Large intestine (tissue), 3 donors: ENCODE measurements at regions not wholly inside any gene's neighbourhood (a gene's known extent, or its start where the extent isn't known, plus 50 kb on each side); places are given as distances from the start of the nearest gene placed in this dataset.

Experiments
- DNase-seq, 2 donors: peaks; one replicate each; pipeline versions ENCODE4 v3.0.0 to v3.0.0-alpha.2; 2013
- H3K27ac ChIP-seq: one replicate; pipeline ENCODE4 v1.5.1; 2013; ENCODE audit warnings: low read length
- H3K27me3 ChIP-seq: 2 replicates; pipeline ENCODE4 v1.6.1; 2013; ENCODE audit warnings: low read length; ENCODE audit not compliant: control insufficient read depth, insufficient read depth
- H3K36me3 ChIP-seq: 2 replicates; pipeline ENCODE4 v1.6.1; 2013; ENCODE audit warnings: low read length; ENCODE audit not compliant: control insufficient read depth, insufficient read depth
- H3K4me1 ChIP-seq: one replicate; pipeline ENCODE4 v1.6.1; 2013; ENCODE audit warnings: low read length; ENCODE audit not compliant: control insufficient read depth, insufficient read depth
- H3K4me3 ChIP-seq: one replicate; pipeline ENCODE4 v1.5.1; 2013; ENCODE audit warnings: low read length
- H3K9me3 ChIP-seq: one replicate; pipeline ENCODE4 v1.6.1; 2013; ENCODE audit warnings: mild to moderate bottlenecking, low read depth, low read length, moderate library complexity; ENCODE audit not compliant: control insufficient read depth
- WGBS: methylation state at CpG from one replicate; pipeline ENCODE4 v1.1.5; 2013; ENCODE audit warnings: low lambda C conversion rate; ENCODE audit not compliant: insufficient coverage; 5-methylcytosine and 5-hydroxymethylcytosine counted together

DNA sequence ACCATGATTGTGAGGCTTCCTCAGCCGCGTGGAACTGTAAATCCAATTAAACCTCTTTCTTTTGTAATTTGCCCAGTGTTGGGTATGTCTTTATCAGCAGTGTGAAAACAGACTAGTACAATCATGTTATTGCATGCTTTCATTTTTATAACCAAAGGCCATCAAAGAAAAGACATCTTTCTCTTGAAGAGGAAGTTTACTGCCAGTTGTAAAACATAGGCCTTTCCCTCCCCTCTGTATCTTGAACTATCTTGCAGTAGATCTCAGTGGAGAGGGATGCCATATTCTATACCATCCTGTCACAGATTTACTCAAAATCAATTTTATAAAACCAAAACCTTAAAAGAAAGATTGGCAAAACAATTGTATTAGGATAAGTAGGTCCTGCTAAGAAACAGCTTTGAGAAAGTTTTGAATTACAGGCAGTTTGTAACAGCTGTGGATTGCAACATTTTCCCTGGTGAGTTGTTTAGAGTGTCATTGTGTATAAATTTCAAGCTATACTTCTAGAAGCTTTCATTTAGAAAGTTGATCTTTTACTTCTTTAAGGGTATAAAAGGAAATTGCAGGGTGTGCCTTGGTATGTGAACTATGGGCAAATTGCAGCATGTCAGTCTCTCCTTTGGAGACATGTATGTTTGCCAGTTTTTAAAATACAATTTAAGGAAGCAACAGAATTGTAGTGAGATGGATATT is 128.0 kb downstream of the ATP23 start:
- no CpG with 5 or more reads among the region's 2 CpGs for WGBS
- H3K27me3 ChIP-seq: no peaks in the 10 kb centered on the region
- H3K4me1 ChIP-seq: no peaks in the 10 kb centered on the region
- no peak for DNase-seq
- no peak overlapping the region for H3K27ac ChIP-seq
- no peaks in the 10 kb centered on the region for H3K36me3 ChIP-seq
- H3K9me3 ChIP-seq: peaks cover 3% of the 10 kb centered on the region
- H3K4me3 ChIP-seq: no peak overlapping the region

DNA sequence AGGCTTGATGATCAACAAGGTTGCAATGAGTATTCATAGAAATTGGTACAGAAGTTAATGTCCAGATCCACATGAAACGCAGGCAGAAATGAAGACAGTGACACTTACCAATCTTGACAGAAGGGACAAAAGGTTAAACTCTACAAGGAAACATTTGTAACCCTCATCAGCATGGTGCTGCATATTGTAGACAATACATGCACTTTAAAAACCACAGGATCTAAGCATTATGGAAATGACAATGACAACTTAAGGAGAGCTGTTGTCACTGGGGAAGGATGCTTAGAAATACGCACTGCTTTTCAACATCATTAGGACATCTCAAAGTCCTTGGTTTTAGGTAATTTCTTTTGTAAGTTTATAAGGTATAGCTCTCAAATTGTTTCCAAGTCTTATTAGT is 130.6 kb downstream of the ATP23 start:
- Histone ChIP-seq H3K4me3 (no peak overlapping the region), H3K9me3 (peaks cover 3% of the 10 kb centered on the region), H3K27me3 (no peaks in the 10 kb centered on the region), H3K36me3 (no peaks in the 10 kb centered on the region), H3K4me1 (no peaks in the 10 kb centered on the region), H3K27ac (no peak overlapping the region)
- no CpG with 5 or more reads among the region's 2 CpGs for WGBS
- DNase-seq: no peak

DNA sequence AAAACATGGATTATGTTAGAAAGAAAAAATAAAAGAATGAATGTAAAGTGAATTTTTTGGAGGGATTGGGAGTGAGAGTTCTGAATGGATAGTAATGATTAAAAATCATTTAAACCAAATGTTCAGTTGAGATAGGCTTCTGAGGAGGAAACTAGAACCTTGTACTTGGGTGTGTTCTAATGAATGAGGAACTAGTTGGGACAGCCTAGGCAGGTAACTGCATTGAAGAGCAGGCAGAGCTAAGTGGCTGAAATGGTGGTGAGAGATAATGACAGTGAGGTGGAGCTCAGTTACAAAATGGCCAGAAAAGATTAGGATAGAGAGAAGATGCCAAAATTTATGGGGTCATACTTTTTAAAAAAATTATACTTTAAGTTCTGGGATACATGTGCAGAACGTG is 132.9 kb downstream of the ATP23 start:
- Histone ChIP-seq H3K4me3 (no peak overlapping the region), H3K27me3 (no peaks in the 10 kb centered on the region), H3K36me3 (no peaks in the 10 kb centered on the region), H3K4me1 (no peaks in the 10 kb centered on the region), H3K27ac (no peak overlapping the region), H3K9me3 (no peaks in the 10 kb centered on the region)
- DNase-seq: no peak
- WGBS: no CpG with 5 or more reads among the region's 1 CpG

DNA sequence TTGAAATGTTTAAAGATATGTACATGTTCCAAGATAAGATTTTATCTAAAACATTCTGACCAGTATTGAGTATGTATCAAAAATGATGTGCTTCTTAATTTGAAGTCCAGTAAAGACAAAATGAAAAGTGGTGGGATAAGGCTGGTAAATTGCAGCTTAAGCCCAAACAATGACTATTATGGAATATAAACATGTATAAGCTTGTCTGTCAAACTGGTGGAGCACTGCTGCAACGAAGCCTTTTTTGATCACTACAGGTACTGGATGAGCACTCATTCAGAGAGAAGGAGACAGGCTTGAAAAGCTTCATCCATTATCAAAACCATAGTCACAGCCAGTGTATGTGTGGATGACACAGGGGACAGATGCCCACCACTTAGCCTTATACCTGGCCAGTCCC is 138.4 kb downstream of the ATP23 start:
- no peak overlapping the region for H3K27ac ChIP-seq
- no peaks in the 10 kb centered on the region for H3K27me3 ChIP-seq
- H3K4me1 ChIP-seq: no peaks in the 10 kb centered on the region
- H3K9me3 ChIP-seq: no peaks in the 10 kb centered on the region
- no peaks in the 10 kb centered on the region for H3K36me3 ChIP-seq
- WGBS: no CpG with 5 or more reads among the region's 1 CpG
- DNase-seq: no peak
- no peak overlapping the region for H3K4me3 ChIP-seq

DNA sequence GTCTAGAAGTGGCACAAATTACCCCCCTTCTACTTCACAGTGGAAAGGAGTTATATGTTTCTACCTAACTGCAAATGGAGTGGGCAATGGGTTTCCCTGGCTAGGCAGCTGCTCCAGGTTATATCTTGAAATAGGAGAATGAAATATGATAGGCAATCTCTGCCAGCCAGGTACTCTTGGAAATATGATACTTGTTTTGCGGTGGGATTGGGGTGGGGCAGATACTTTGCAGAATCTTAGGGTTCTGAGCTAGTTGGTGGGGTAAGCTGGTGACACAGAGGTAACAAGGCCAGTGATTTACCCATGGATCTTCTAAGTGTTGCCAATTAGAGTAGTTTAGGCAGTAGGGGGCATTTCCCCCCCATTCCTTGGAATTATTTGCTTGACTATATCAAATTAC is 140.1 kb downstream of the ATP23 start:
- WGBS: no CpG with 5 or more reads among the region's 1 CpG
- Histone ChIP-seq H3K27ac (no peak overlapping the region), H3K9me3 (no peaks in the 10 kb centered on the region), H3K4me1 (no peaks in the 10 kb centered on the region), H3K36me3 (no peaks in the 10 kb centered on the region), H3K4me3 (no peak overlapping the region), H3K27me3 (no peaks in the 10 kb centered on the region)
- DNase-seq: no peak

DNA sequence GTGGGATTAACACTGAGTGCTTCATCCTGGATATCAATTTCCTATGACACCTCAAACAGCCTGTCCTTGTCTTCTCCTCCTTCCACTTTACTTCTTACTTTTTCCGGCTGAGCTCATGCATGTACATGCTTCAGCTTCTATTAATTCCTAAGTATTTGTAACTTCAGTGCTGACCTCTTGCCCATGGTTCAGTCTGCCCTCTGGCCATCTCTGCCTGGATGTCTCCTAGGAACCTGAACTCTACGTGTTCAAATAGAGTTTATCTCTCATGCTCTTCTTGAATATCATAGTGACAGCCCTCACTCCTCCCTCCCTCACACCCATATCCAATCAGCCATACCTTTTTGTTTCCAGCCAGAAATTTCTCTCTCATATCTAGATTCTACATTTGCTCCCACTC is 141.6 kb downstream of the ATP23 start:
- peaks cover under 1% of the 10 kb centered on the region for H3K27me3 ChIP-seq

DNA sequence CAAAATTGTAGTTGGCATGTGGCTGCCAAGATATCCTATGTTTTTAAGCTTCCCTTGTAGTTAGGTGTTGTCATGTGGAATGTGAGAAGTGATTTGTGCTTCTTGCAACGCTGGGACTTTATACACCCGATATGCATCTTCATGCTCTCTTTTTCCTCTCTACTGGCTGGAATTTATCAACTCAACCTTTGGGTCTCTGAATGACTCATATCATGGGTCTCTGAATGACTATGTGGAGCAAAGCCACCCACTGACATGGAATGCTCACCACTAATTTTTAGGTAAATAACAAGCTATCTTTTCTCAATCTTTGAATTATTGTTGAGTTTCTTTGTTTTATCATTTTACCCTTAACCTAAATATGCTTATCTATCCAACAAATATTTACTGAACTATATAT is 144.6 kb downstream of the ATP23 start:
- no peaks in the 10 kb centered on the region for H3K9me3 ChIP-seq
- no peaks in the 10 kb centered on the region for H3K36me3 ChIP-seq
- H3K27ac ChIP-seq: no peak overlapping the region
- H3K27me3 ChIP-seq: peaks cover 8% of the 10 kb centered on the region
- no peak for DNase-seq
- WGBS: no CpG with 5 or more reads among the region's 2 CpGs
- H3K4me3 ChIP-seq: no peak overlapping the region
- no peaks in the 10 kb centered on the region for H3K4me1 ChIP-seq

More for the DNA sequence above, 141.6 kb downstream of the ATP23 start:
- DNase-seq: no peak
- WGBS: 100% methylated on average over 1 of the region's 2 CpGs
- Histone ChIP-seq H3K9me3 (no peaks in the 10 kb centered on the region), H3K4me1 (no peaks in the 10 kb centered on the region), H3K36me3 (no peaks in the 10 kb centered on the region), H3K4me3 (no peak overlapping the region), H3K27ac (no peak overlapping the region)

DNA sequence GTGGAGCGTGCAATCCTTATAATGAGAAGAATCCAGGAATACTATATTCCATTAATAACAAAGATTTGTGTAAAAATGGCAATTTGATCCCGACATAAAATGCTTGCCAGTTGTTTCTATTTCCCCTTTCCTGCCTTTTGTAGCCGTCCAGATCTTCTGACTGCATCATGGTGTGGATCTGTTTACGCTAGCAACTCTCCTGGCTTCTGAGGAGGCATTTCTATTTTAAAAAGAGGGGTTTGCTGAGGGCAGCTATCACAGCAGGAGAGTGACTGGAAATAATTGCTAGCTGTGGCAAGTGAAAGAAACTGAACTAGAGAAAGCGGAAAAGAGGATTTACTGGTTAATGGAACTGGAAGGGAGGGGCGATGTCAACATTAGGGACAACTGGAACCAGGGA is 145.6 kb downstream of the ATP23 start:
- H3K4me1 ChIP-seq: no peaks in the 10 kb centered on the region
- H3K36me3 ChIP-seq: no peaks in the 10 kb centered on the region
- no peak overlapping the region for H3K4me3 ChIP-seq
- H3K27ac ChIP-seq: no peak overlapping the region
- H3K9me3 ChIP-seq: no peaks in the 10 kb centered on the region
- H3K27me3 ChIP-seq: peaks cover 8% of the 10 kb centered on the region
- DNase-seq: no peak
- 100% methylated on average over 1 of the region's 6 CpGs for WGBS

DNA sequence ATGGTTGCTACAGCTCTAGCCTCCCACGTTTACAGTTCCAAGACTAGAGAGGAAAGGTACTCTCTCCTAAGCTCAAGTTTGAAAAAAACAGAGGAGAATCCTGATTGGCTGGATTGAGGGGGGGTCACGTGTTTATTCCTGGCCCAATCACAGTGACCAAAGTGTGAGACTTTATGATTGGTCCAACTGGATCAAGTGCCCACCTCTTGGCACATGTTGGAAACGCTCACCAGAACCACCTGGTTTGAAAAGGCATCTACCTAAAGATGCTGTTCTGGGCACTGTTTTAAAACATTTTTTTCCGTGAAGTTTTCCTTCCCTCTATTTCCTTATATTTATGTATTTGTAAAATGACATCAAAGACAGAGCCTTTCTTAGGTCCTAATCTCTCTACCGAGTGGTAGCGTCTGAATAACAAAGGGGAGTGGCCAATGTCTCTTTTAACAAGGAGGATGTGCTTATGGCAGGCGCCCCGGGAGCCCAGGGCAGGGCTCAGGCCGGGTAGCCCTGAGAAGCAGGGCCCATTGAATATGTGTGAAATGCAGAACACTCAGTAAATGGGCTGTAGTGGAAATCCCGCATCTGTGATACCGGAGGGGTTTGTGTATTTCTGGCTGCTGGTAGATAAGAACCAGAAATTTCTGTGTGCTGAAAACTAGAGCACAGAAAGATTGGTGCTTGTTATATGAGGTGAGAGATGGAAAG is 146.2 kb downstream of the ATP23 start:
- H3K4me3 ChIP-seq: no peak overlapping the region
- H3K9me3 ChIP-seq: no peaks in the 10 kb centered on the region
- H3K27me3 ChIP-seq: peaks cover 8% of the 10 kb centered on the region
- H3K4me1 ChIP-seq: no peaks in the 10 kb centered on the region
- 100% methylated on average over 1 of the region's 11 CpGs for WGBS
- DNase-seq: no peak
- H3K36me3 ChIP-seq: no peaks in the 10 kb centered on the region
- H3K27ac ChIP-seq: no peak overlapping the region

DNA sequence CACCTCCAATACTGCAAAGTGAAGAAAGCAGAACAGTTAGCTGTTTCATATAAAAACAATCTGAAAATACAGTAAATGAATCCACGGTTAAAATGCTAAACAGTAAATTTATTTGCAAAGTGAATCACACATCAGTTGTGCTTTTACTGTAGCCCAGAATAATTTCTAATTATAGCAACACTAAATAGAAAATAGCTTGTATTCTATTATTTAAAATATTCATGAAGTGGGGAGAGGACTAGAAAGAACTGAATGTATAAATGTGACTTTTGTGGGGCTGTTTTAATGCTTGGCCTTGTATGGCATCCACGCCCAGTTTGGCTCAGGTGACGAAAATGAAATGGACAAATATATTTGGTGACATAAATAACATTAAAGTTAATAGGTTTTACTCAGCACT is 148.2 kb downstream of the ATP23 start:
- no peak for DNase-seq
- Histone ChIP-seq H3K9me3 (no peaks in the 10 kb centered on the region), H3K4me3 (no peak overlapping the region), H3K27me3 (peaks cover 8% of the 10 kb centered on the region), H3K27ac (no peak overlapping the region), H3K4me1 (no peaks in the 10 kb centered on the region), H3K36me3 (no peaks in the 10 kb centered on the region)
- WGBS: 75% methylated on average over 1 of the region's 3 CpGs

DNA sequence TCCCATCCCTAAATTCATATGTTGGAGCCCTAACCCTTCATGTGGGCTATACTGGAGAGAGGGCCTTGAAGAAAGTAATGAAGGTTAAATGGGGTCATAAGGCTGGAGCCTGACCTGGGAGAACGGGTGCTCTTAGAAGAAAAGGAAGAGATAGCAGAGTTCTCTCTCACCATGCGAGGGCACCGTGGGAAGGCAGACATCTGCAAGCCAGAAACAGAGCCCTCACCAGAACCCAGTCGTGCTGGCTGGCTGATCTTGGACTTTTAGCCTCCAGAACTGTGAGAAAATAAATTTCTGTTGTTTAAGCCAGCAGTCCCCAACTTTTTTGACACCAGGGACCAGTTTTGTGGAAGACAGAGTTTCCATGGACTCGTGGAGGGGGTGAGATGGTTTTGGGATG is 149.3 kb downstream of the ATP23 start:
- WGBS: no CpG with 5 or more reads among the region's 5 CpGs

More for the DNA sequence above, 149.3 kb downstream of the ATP23 start:
- Histone ChIP-seq H3K9me3 (no peaks in the 10 kb centered on the region), H3K36me3 (no peaks in the 10 kb centered on the region), H3K27me3 (peaks cover 8% of the 10 kb centered on the region), H3K4me1 (no peaks in the 10 kb centered on the region), H3K4me3 (no peak overlapping the region), H3K27ac (no peak overlapping the region)
- DNase-seq: no peak
